HUES6 (cell line): ENCODE measurements at regions not wholly inside any gene's neighbourhood (a gene's known extent, or its start where the extent isn't known, plus 50 kb on each side); places are given as distances from the start of the nearest gene placed in this dataset.

Experiments
- H3K27ac ChIP-seq: 2 replicates; pipeline ENCODE4 v1.7.0; 2013; ENCODE audit warnings: low read depth, mild to moderate bottlenecking, low read length, inconsistent platforms
- H3K27me3 ChIP-seq: 2 replicates; pipeline ENCODE4 v1.6.1; 2013; ENCODE audit warnings: low read length; ENCODE audit not compliant: control insufficient read depth, insufficient read depth
- H3K36me3 ChIP-seq: 2 replicates; pipeline ENCODE4 v1.6.1; 2013; ENCODE audit warnings: low read length; ENCODE audit not compliant: control insufficient read depth, insufficient read depth
- H3K4me1 ChIP-seq: 2 replicates; pipeline ENCODE4 v1.6.1; 2013; ENCODE audit warnings: low read length; ENCODE audit not compliant: control insufficient read depth, insufficient read depth
- H3K4me3 ChIP-seq: 2 replicates; pipeline ENCODE4 v1.5.1; 2013; ENCODE audit warnings: low read depth, low read length
- H3K9ac ChIP-seq: one replicate; pipeline ENCODE4 v1.6.1; 2013; ENCODE audit warnings: mild to moderate bottlenecking, low read length
- H3K9me3 ChIP-seq: 2 replicates; pipeline ENCODE4 v1.6.1; 2013; ENCODE audit warnings: low read depth, low read length; ENCODE audit not compliant: control insufficient read depth, insufficient read depth

GRCh38 chr5:74074111-74074510 is 448.1 kb downstream of the ARHGEF28 start:
- H3K27ac ChIP-seq = no peak overlapping the region
- no peaks in the 10 kb centered on the region for H3K9me3 ChIP-seq
- no peaks in the 10 kb centered on the region for H3K36me3 ChIP-seq
- no peak overlapping the region for H3K4me3 ChIP-seq
- no peak overlapping the region for H3K9ac ChIP-seq
- peaks cover 18% of the 10 kb centered on the region for H3K4me1 ChIP-seq
- no peaks in the 10 kb centered on the region for H3K27me3 ChIP-seq

GRCh38 chr5:74073257-74073656 is 447.3 kb downstream of the ARHGEF28 start:
- H3K9ac ChIP-seq = no peak overlapping the region
- no peaks in the 10 kb centered on the region for H3K27me3 ChIP-seq
- H3K36me3 ChIP-seq = no peaks in the 10 kb centered on the region
- no peak overlapping the region for H3K27ac ChIP-seq
- H3K4me3 ChIP-seq = no peak overlapping the region
- H3K9me3 ChIP-seq = no peaks in the 10 kb centered on the region
- peaks cover 18% of the 10 kb centered on the region for H3K4me1 ChIP-seq

- peaks cover 18% of the 10 kb centered on the region for H3K4me1 ChIP-seq
- no peak overlapping the region for H3K9ac ChIP-seq
- H3K27ac ChIP-seq = no peak overlapping the region
- no peaks in the 10 kb centered on the region for H3K9me3 ChIP-seq
- no peaks in the 10 kb centered on the region for H3K36me3 ChIP-seq
- no peaks in the 10 kb centered on the region for H3K27me3 ChIP-seq
- H3K4me3 ChIP-seq = no peak overlapping the region
Measured at GRCh38 chr5:74072646-74073045, 446.6 kb downstream of the ARHGEF28 start.

GRCh38 chr5:74070766-74071165 is 444.8 kb downstream of the ARHGEF28 start:
- no peaks in the 10 kb centered on the region for H3K9me3 ChIP-seq
- peaks cover 11% of the 10 kb centered on the region for H3K4me1 ChIP-seq
- H3K9ac ChIP-seq = no peak overlapping the region
- no peaks in the 10 kb centered on the region for H3K27me3 ChIP-seq
- H3K36me3 ChIP-seq = no peaks in the 10 kb centered on the region
- no peak overlapping the region for H3K4me3 ChIP-seq
- no peak overlapping the region for H3K27ac ChIP-seq

GRCh38 chr5:74069741-74070140 is 443.7 kb downstream of the ARHGEF28 start:
- peaks cover 3% of the 10 kb centered on the region; the same call in 1 of the 2 replicates for H3K4me1 ChIP-seq
- no peak overlapping the region for H3K27ac ChIP-seq
- H3K4me3 ChIP-seq = no peak overlapping the region
- H3K27me3 ChIP-seq = no peaks in the 10 kb centered on the region
- H3K36me3 ChIP-seq = no peaks in the 10 kb centered on the region
- no peak overlapping the region for H3K9ac ChIP-seq
- H3K9me3 ChIP-seq = no peaks in the 10 kb centered on the region

- Histone ChIP-seq H3K27me3 (no peaks in the 10 kb centered on the region), H3K36me3 (no peaks in the 10 kb centered on the region), H3K9ac (no peak overlapping the region), H3K4me1 (no peaks in the 10 kb centered on the region), H3K4me3 (no peak overlapping the region), H3K27ac (no peak overlapping the region), H3K9me3 (no peaks in the 10 kb centered on the region)
Measured at GRCh38 chr5:74067748-74068541, 441.9 kb downstream of the ARHGEF28 start.

GRCh38 chr5:74064911-74065310 is 438.9 kb downstream of the ARHGEF28 start:
- no peaks in the 10 kb centered on the region for H3K4me1 ChIP-seq
- no peak overlapping the region for H3K4me3 ChIP-seq
- H3K9me3 ChIP-seq = no peaks in the 10 kb centered on the region
- H3K9ac ChIP-seq = no peak overlapping the region
- no peaks in the 10 kb centered on the region for H3K36me3 ChIP-seq
- H3K27ac ChIP-seq = no peak overlapping the region
- no peaks in the 10 kb centered on the region for H3K27me3 ChIP-seq

GRCh38 chr5:74064225-74064624 is 438.2 kb downstream of the ARHGEF28 start:
- Histone ChIP-seq H3K4me1 (no peaks in the 10 kb centered on the region), H3K9ac (no peak overlapping the region), H3K27ac (no peak overlapping the region), H3K9me3 (no peaks in the 10 kb centered on the region), H3K27me3 (no peaks in the 10 kb centered on the region), H3K36me3 (no peaks in the 10 kb centered on the region), H3K4me3 (no peak overlapping the region)

- Histone ChIP-seq H3K4me3 (no peak overlapping the region), H3K27ac (no peak overlapping the region)
Measured at GRCh38 chr5:74063821-74064220, 437.8 kb downstream of the ARHGEF28 start.

GRCh38 chr5:74063346-74063745 is 437.4 kb downstream of the ARHGEF28 start:
- no peak overlapping the region for H3K4me3 ChIP-seq
- no peaks in the 10 kb centered on the region for H3K4me1 ChIP-seq
- no peaks in the 10 kb centered on the region for H3K36me3 ChIP-seq
- no peak overlapping the region for H3K27ac ChIP-seq
- no peaks in the 10 kb centered on the region for H3K27me3 ChIP-seq
- no peak overlapping the region for H3K9ac ChIP-seq
- no peaks in the 10 kb centered on the region for H3K9me3 ChIP-seq

More at GRCh38 chr5:74063821-74064220, 437.8 kb downstream of the ARHGEF28 start:
- Histone ChIP-seq H3K36me3 (no peaks in the 10 kb centered on the region), H3K4me1 (no peaks in the 10 kb centered on the region), H3K9me3 (no peaks in the 10 kb centered on the region), H3K9ac (no peak overlapping the region), H3K27me3 (no peaks in the 10 kb centered on the region)

GRCh38 chr5:74061292-74061691 is 435.3 kb downstream of the ARHGEF28 start:
- no peaks in the 10 kb centered on the region for H3K27me3 ChIP-seq
- H3K4me1 ChIP-seq = peaks cover 4% of the 10 kb centered on the region; the same call in 1 of the 2 replicates
- no peaks in the 10 kb centered on the region for H3K36me3 ChIP-seq
- no peak overlapping the region for H3K9ac ChIP-seq
- no peaks in the 10 kb centered on the region for H3K9me3 ChIP-seq
- no peak overlapping the region for H3K27ac ChIP-seq
- H3K4me3 ChIP-seq = no peak overlapping the region
